ENCODE measurements at regions not wholly inside any gene's neighbourhood (a gene's known extent, or its start where the extent isn't known, plus 50 kb on each side); places are given as distances from the start of the nearest gene placed in this dataset.

- no peak for TF ChIP-seq CHD1 (IDR thresholded peaks at IDR 0.05; ENCODE audit: low read depth, low read length)
- no peak for TF ChIP-seq BHLHE40 (IDR thresholded peaks at IDR 0.05; ENCODE audit: low read depth, low read length)
- TF ChIP-seq SMC3 (IDR thresholded peaks at IDR 0.05; ENCODE audit: low read depth, low read length): no peak
- no peak for TF ChIP-seq CEBPB (IDR thresholded peaks at IDR 0.05; ENCODE audit: low read depth, low read length)
- BruUV-seq (replicated peaks): no TSS peak
- Histone ChIP-seq H2BK5ac (ENCODE audit: low read depth, low read length, poor library complexity, severe bottlenecking) (no peak overlapping the region), H3K27ac (ENCODE audit: insufficient read depth, low read length) (no peak overlapping the region), H4K5ac (ENCODE audit: low read depth, low read length) (no peak overlapping the region), H3K79me1 (ENCODE audit: low read depth in 1 of 2, low read length in 2 of 2) (no peaks in the 10 kb centered on the region), H3K4me1 (ENCODE audit: control insufficient read depth, insufficient read depth, low read length) (no peaks in the 10 kb centered on the region), H3K36me3 (ENCODE audit: control insufficient read depth, insufficient read depth, low read length) (no peaks in the 10 kb centered on the region), H3K9ac (ENCODE audit: low read depth, low read length) (no peak overlapping the region), H3K23ac (ENCODE audit: low read depth, low read length) (no peak overlapping the region), H3K9me1 (ENCODE audit: insufficient read depth, low read length) (no peaks in the 10 kb centered on the region), H4K8ac (ENCODE audit: low read depth in 2 of 2, low read length in 2 of 2) (no peak overlapping the region), H3K4ac (ENCODE audit: low read depth, low read length) (no peak overlapping the region), H2BK20ac (ENCODE audit: low read depth, low read length) (no peak overlapping the region), H2AFZ (replicated peaks; ENCODE audit: low read length, poor library complexity) (no peak overlapping the region), H3K27me3 (ENCODE audit: control insufficient read depth, insufficient read depth, low read length) (no peaks in the 10 kb centered on the region), H2BK15ac (ENCODE audit: low read depth, low read length) (no peak overlapping the region), H4K20me1 (ENCODE audit: insufficient read depth, low read length) (no peaks in the 10 kb centered on the region), H3K18ac (ENCODE audit: low read depth, low read length) (no peak overlapping the region), H3K4me2 (ENCODE audit: low read depth, low read length) (no peak overlapping the region), H2AK5ac (ENCODE audit: low read depth, low read length) (no peak overlapping the region), H3K4me3 (ENCODE audit: insufficient read depth, low read depth, low read length) (no peak overlapping the region), H3K56ac (ENCODE audit: extremely low read depth, insufficient read depth, low read length) (no peak overlapping the region), H3K14ac (replicated peaks; ENCODE audit: low read depth, low read length) (no peak overlapping the region), H4K91ac (ENCODE audit: insufficient read depth, low read depth, low read length) (no peak overlapping the region), H3K9me3 (ENCODE audit: control insufficient read depth, insufficient read depth, low read length) (peaks cover 19% of the 10 kb centered on the region), H2AK9ac (replicated peaks; ENCODE audit: low read depth, low read length, poor library complexity) (no peak overlapping the region), H2BK120ac (ENCODE audit: low read depth, low read length) (no peak overlapping the region)
- ChIA-PET CTCF (no interaction called here), POLR2A (ENCODE audit: unreplicated experiment) (no interaction called here)
- intact Hi-C loops (cut with micrococcal nuclease): no loop called here
- no CpG with 5 or more reads among the region's 1 CpG for WGBS, 2 experiments (ENCODE audit: extremely low coverage in 2 of 2, insufficient read length in 1 of 2)
- in situ Hi-C loops (cut with MboI; ENCODE audit: low sequenced_read_pairs): no loop called here
- DNase-seq (no peak), ATAC-seq (ENCODE audit: low read depth) (no peak)
- dilution Hi-C loops (cut with HindIII; ENCODE audit: low sequenced_read_pairs, unreplicated experiment): no loop called here
Observed at GRCh38 chr1:213751064-213751397, 236.7 kb upstream of the PROX1 start.

Measured in IMR-90 (cell line).